Thyroid gland (tissue), 4 donors: ENCODE measurements at regions not wholly inside any gene's neighbourhood (a gene's known extent, or its start where the extent isn't known, plus 50 kb on each side); places are given as distances from the start of the nearest gene placed in this dataset.
"Not testable (repeated sequence)": the region's sequence is repeated elsewhere in the genome, so short reads cannot be mapped to it uniquely, and the experiment has no call there.

Experiments
- DNase-seq, 2 donors: peaks; one replicate each; pipeline ENCODE4 v3.0.0-alpha.2; 2019
- H3K27ac ChIP-seq, 3 donors: fragments of 200-600 bp; sonication (generic); 1 replicate in 2 of 3; 2 replicates in 1 of 3; pipeline ENCODE4 v1.5.1; 2016 to 2019; ENCODE audit warnings: mild to moderate bottlenecking in 1 of 3, moderate library complexity in 1 of 3
- H3K27me3 ChIP-seq: fragments of 200-600 bp; sonication (generic); one replicate; pipeline ENCODE4 v1.5.1; 2019
- H3K36me3 ChIP-seq, 2 donors: fragments of 200-600 bp; sonication (generic); one replicate each; pipeline ENCODE4 v1.5.1; 2016 to 2019
- H3K4me1 ChIP-seq, 2 donors: fragments of 200-600 bp; sonication (generic); one replicate each; pipeline ENCODE4 v1.5.1; 2017 to 2019
- H3K4me3 ChIP-seq, 3 donors: fragments of 200-600 bp; sonication (generic); replicated peaks in 1 of 3; 1 replicate in 2 of 3; 2 replicates in 1 of 3; pipeline ENCODE4 v1.5.1; 2016; ENCODE audit warnings: mild to moderate bottlenecking in 1 of 3
- H3K9me3 ChIP-seq: fragments of 200-600 bp; sonication (generic); one replicate; pipeline ENCODE4 v1.5.1; 2017
- POLR2A ChIP-seq, 2 donors: fragments of 450-650 bp; IDR thresholded peaks; one replicate each; pipeline ENCODE4 v1.6.1; 2017; ENCODE audit warnings: antibody characterized with exemption in 2 of 2, mild to moderate bottlenecking in 2 of 2, moderate library complexity in 1 of 2
- WGBS, 2 donors: methylation state at CpG; one replicate each; pipeline ENCODE4 v1.1.5; 2017; 5-methylcytosine and 5-hydroxymethylcytosine counted together
- intact Hi-C: fragments of 100-400 bp; cut with DNase I; formaldehyde crosslinking; loops from one replicate; pipeline ENCODE4 v1.15.1; 2023
- TF ChIP-seq, protein P1 (sequence below), 6 experiments: fragments of 200-600 bp in 3 of 6; fragments of 450-650 bp in 3 of 6; sonication (generic) in 3 of 6; IDR thresholded peaks; one replicate each; pipeline ENCODE4 v1.5.1; 2016 to 2019; ENCODE audit warnings: antibody characterized with exemption in 6 of 6, mild to moderate bottlenecking in 2 of 6, inconsistent platforms in 1 of 6, moderate library complexity in 1 of 6

DNA sequence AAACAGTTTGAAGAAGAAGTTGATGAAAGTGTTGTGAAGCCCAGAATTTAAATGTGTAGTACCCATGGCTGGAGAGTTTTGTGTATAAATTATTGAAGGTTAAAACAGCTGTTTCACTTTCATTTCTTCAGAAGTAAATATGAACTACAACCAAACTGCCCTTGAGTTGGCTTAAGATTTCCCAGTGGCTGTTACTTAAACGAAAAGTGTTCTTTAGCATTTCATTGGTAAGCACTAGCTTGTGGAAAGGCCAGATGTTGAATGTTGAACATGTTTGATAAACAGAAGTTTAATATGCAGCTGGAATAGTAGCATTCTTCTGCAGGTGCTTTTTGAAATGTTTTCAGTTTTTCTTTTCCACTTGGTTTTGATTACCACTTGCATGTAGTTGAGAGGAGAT lies 83.2 kb upstream of the TNRC6B start:
- DNase-seq: no peak
- H3K4me3 ChIP-seq: no peak overlapping the region
- TF ChIP-seq, protein P1, sequence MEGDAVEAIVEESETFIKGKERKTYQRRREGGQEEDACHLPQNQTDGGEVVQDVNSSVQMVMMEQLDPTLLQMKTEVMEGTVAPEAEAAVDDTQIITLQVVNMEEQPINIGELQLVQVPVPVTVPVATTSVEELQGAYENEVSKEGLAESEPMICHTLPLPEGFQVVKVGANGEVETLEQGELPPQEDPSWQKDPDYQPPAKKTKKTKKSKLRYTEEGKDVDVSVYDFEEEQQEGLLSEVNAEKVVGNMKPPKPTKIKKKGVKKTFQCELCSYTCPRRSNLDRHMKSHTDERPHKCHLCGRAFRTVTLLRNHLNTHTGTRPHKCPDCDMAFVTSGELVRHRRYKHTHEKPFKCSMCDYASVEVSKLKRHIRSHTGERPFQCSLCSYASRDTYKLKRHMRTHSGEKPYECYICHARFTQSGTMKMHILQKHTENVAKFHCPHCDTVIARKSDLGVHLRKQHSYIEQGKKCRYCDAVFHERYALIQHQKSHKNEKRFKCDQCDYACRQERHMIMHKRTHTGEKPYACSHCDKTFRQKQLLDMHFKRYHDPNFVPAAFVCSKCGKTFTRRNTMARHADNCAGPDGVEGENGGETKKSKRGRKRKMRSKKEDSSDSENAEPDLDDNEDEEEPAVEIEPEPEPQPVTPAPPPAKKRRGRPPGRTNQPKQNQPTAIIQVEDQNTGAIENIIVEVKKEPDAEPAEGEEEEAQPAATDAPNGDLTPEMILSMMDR (IDR thresholded peaks at IDR 0.05): no peak
- TF ChIP-seq POLR2A (IDR thresholded peaks at IDR 0.05): no peak
- intact Hi-C loops: no loop called here
- no peaks in the 10 kb centered on the region for H3K9me3 ChIP-seq
- peaks cover 11 to 16% of the 10 kb centered on the region in 2 donors for H3K4me1 ChIP-seq
- H3K27ac ChIP-seq: no peak overlapping the region
- H3K36me3 ChIP-seq: no peaks in the 10 kb centered on the region
- no peaks in the 10 kb centered on the region for H3K27me3 ChIP-seq
- whole genome bisulfite sequencing, 2 donors: 27 to 34% methylated on average over 1 of the region's 1 CpG

DNA sequence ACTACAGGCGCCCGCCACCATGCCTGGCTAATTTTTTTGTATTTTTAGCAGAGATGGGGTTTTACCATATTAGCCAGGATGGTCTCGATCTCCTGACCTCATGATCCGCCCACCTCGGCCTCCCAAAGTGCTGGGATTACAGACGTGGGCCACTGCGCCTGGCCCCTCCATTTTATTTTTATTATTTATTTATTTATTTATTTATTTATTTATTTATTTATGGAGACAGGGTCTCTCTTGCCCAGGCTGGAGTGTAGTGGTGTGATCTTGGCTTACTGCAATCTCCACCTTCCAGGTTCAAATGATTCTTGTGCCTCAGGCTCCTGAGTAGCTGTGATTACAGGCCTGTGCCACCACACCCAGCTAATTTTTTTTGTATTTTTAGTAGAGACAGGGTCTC lies 77.8 kb upstream of the TNRC6B start:
- WGBS, 2 donors: 97 to 100% methylated on average over 7 of the region's 7 CpGs
- H3K4me3 ChIP-seq, H3K27me3 ChIP-seq, H3K27ac ChIP-seq, H3K36me3 ChIP-seq, DNase-seq, intact Hi-C loops, H3K9me3 ChIP-seq: not testable (repeated sequence)
- peaks cover 9 to 13% of the 10 kb centered on the region in 2 donors for H3K4me1 ChIP-seq

DNA sequence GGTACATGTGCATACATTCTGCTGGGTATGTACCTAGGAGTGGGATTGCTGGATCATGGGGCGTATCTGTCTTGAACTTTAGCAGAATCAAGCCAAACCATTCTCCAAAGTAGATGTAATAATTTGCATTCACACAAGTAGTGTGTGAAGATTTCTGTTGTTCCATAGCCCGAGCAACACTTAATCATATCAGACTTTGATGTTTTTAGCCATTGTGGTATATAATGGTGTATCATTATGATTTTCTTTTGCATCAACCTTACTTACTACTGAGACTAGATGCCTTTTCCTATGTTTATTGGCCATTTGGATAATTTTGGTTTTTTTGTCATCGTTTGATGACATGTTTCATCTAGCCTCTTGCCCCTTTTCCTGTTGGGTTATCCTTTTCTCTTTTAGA lies 72.0 kb upstream of the TNRC6B start:
- no peaks in the 10 kb centered on the region for H3K27me3 ChIP-seq
- no peaks in the 10 kb centered on the region for H3K36me3 ChIP-seq
- H3K4me3 ChIP-seq: no peak overlapping the region
- no peak overlapping the region for H3K27ac ChIP-seq
- 95 to 99% methylated on average over 3 of the region's 3 CpGs for WGBS, 2 donors
- intact Hi-C loops: no loop called here
- H3K4me1 ChIP-seq: peaks cover 26 to 32% of the 10 kb centered on the region in 2 donors
- H3K9me3 ChIP-seq: no peaks in the 10 kb centered on the region
- TF ChIP-seq, protein P1 (IDR thresholded peaks at IDR 0.05): no peak
- TF ChIP-seq POLR2A (IDR thresholded peaks at IDR 0.05): no peak
- DNase-seq: no peak

DNA sequence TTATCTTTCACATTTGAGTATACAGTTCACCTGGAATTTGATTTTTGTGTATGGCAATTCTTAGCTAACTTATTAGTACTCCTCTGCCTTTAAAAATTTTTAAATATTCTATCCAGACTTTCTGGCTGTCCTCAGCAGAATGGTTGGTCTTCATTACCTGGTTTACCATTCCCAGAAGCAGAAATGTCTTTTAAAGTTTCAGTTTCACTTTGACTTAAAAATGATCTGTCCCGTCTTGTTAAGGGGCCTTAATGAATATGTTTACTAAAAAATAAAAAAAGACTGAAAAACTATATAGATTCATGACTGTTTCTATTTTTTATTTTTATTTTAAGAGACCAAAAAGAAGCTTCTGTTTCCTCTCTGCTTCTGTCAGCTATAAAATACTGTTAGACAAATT lies 70.5 kb upstream of the TNRC6B start:
- H3K4me3 ChIP-seq: no peak overlapping the region
- no peaks in the 10 kb centered on the region for H3K36me3 ChIP-seq
- H3K27me3 ChIP-seq: no peaks in the 10 kb centered on the region
- intact Hi-C loops: no loop called here
- H3K27ac ChIP-seq: no peak overlapping the region
- H3K4me1 ChIP-seq: peaks cover 30 to 38% of the 10 kb centered on the region in 2 donors
- no peak for DNase-seq
- 28 to 29% methylated on average over 1 of the region's 1 CpG for WGBS, 2 donors
- no peaks in the 10 kb centered on the region for H3K9me3 ChIP-seq
- no peak for TF ChIP-seq POLR2A (IDR thresholded peaks at IDR 0.05)
- TF ChIP-seq, protein P1 (IDR thresholded peaks at IDR 0.05): no peak

DNA sequence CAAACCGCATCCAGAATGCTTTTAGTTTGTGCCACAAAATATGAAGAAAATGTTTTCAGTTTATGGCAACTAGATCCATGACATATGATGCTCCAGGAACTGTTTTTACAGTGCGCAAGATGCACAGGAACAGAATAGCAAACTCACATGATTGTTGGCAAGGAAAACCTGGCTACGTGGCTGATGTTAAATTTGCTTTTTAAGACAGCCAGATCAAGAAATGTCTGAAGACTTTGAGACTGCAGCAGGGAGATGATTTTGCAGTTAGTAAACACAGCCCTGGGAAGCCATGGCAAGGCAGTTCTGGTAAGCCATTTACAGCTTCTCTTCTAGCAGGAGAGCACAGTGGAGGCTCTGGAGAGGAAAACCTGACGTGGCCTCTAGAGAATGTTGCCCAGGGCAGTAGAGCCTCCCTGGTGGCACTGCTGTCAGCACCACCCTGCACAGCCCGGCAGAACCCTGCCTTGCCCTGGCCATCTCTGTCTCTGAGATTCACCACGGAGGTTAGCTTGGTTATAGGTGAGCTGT lies 69.8 kb upstream of the TNRC6B start:
- 57 to 74% methylated on average over 5 to 6 of the region's 6 CpGs for WGBS, 2 donors

More for the DNA sequence above, 69.8 kb upstream of the TNRC6B start:
- Histone ChIP-seq H3K27me3 (no peaks in the 10 kb centered on the region), H3K36me3 (no peaks in the 10 kb centered on the region), H3K4me1 (peaks cover 32 to 38% of the 10 kb centered on the region in 2 donors), H3K9me3 (no peaks in the 10 kb centered on the region), H3K27ac (no peak overlapping the region), H3K4me3 (no peak overlapping the region)
- TF ChIP-seq, protein P1 (IDR thresholded peaks at IDR 0.05): no peak
- no peak for TF ChIP-seq POLR2A (IDR thresholded peaks at IDR 0.05)
- intact Hi-C loops: no loop called here
- no peak for DNase-seq
